Non-pigmented ciliary epithelial cell (primary cell): ENCODE measurements at regions not wholly inside any gene's neighbourhood (a gene's known extent, or its start where the extent isn't known, plus 50 kb on each side); places are given as distances from the start of the nearest gene placed in this dataset.

Source experiments
- DNase-seq: peaks from one replicate; pipeline ENCODE4 v3.0.0-alpha.2; 2010; ENCODE audit warnings: low read depth

DNA sequence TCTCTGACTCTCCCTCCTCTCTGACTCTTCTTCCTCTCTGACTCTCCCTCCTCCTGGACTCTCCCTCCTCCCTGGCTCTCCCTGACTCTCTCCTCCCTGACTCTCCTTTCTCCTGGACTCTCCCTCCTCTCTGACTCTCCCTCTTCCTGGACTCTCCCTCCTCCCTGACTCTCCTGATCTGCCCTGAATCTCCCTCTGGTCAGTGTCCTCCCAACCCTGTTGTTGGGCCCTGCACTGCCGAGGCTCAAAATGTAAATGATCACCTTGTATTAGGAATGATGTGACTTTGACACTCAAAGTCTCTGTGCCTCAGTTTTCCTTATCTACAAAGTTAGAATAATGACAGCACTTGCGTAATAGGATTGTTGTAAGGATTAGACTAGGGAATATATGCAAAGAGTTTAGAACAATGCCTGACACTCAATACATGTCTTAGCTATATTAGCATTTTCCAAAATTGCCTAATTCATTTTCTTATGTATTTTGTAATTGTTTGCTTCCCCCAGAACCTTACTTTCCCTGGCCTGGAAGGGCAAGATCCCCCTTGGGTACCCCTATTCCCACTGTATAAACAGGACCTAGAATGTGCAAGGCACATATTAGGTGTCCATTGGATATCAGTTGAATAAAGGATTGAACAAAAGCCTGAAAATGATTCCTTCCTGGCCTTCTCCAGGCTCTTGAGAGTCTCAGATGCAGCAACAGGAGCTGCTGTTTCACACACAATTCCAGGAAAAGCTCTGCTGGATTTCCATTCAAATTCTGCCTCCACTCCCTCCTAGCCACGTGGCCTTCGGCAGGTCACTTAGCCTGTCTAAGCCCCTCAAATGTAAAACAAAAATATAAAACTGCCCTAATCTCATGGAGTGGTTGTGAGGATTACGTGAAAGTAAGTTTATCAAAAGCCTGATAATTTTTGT, 170.1 kb downstream of the INHBB start:
- no peak for DNase-seq

DNA sequence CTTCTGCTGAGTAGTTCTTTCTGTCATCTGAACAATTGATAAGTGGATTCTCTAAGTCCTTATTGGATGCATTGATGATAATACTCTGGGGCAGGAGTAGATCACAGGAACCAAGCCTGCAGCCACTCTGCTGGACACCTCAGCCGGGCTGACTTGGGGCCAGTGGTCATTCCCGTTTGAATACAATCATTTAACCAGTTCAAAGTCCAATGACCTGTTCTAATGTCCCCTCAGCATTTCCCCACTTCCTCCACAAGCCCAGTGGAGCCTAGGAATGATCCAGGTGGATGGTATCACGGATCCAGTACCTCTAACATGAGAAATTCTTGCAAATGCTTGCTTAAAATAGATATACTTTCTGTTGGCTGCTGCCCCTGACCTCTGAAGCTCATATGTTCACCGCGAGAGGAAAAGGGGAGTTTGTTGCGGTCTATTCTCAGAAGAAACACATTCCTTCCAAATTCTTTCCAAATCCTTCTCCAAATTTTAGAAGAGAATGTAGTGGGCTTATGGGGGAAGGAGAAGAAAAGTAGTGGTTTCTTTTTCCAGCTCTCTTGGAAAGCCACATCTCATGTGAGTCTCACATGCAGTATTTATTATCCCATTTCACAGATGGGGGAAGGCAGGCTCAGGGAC, 170.9 kb downstream of the INHBB start:
- no peak for DNase-seq

DNA sequence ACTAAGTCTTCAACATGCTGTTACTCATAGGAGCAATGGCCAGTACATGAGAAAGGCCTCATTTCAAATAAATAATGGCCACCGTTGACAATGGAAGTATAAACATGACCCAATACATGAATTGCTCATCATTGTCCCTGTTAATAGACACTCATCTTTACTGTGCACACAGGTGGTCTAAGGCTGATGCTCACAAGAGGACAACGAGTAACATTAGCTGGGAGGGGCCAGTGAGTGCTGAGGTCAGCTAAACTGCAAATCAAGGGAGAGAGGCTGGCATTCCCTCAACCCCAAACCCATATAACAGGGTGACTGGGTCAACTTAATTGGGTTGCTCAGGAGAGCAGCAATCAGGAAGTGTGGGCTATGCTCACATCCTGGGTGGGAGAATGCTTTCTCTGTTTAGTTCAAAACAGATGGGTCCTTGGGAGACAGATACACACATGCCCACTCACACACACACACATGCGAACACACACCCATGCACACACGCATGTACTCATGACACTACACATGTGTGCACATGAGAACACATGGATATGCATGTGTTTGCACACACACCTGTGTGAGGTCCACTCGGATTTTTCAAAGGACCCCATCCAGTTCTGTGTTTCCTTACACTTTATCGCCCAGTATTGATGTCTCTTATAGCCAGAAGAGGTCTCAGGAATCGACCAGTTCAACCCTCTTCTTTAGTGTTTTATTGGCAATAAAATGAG, 172.0 kb downstream of the INHBB start:
- DNase-seq = no peak

DNA sequence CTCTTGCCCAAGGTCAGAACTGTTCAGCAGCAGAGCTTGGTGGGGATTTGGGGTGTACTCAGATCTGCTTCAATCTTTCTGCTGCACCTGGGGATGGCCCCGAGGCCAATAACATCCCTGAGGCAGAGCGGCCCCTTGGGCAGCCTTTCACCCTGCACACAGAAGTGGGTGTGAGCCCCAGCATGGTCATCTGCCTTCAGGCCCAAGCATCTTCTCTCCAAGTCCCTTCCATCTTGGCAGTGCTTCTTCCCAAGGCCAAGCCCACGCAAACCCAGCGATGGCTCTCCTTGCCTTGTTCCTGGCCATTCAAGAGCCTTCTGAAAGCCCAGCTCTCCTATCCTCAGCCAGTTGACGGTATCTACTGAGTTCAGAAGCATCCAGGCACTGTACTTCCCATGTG, 172.9 kb downstream of the INHBB start:
- DNase-seq = no peak

DNA sequence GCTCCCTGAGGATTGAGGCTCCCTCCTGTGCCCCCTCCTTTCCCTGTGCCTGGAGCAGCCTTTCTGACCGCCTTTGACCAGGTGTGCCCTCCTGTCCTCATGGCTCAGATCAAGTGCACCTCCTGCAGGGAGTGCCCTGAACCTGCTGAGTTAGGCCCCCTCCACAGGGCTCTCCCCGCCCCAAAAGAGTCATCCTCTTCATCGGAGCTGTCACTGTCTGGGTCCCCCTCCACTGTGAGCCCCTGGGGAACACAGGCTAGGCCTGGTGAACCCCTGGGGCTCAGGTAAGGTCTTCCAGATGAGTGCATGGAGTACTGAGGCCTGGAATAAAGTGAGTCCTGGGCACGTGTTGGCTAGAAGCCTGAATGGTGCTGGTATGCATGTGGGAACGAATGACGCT, 173.5 kb downstream of the INHBB start:
- DNase-seq = no peak

DNA sequence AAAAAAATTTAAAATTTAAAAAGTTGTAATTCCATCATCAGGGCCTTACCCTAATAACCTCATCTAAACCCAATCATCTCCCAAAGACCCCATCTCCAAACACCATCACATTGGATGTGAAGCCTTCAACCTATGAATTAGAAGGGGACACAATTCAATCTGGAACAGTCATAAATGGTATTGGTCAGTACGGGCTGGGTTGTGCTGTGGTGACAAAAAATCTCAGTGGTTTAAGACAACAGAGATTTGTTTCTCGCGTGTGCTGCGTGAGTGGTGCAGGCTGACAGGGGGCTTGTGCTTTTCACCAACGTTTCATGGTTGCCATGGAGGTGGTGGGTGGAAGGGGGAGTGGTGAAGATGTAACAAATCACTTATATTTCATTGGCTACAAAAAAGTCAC, 174.5 kb downstream of the INHBB start:
- DNase-seq = no peak

DNA sequence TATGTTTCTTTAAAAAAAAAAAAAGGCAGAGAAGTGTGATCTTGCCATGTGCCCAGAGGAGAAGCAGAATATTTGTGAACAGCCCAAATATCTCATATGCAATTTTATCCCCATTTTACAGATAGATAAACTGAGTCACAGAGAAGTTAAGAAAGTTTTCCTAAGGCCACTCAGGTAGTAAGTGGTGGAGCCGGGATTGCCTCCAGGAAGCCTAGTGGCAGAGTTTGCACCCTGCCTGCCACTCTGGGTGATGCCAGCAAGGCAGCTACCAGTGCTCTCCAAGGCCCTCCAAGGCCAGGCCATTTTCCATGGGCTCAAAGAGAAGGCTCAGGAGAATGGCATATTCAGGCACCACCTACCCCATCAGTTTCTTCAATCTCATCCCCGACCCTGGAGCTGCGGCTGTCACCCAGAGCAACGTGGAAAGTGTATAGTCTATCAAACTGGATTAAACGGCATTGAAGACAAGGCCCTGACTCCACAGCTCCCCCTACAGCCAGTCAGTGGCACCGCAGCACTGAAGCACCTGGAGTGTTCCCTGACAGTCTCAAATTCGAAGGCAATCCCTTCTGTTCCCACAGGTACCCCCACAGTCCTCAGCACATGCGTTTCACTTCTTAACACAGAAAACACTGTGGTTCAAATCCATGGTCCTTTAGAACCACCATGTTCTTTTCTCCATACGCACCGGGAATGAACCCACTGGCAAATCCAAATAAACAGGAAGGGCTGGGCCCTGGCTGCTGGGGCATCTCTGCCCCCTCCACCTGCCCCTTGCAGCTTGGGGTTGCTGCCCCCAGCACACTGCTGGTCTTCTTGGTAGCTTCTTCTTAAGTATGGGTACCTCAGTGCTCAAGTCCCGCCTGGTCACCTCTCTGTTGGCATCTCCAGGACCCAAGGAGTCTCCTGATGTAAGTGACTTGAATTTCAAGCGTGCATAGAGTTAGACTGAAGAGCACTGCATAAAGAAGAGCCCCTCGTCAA, 175.3 kb downstream of the INHBB start:
- DNase-seq = no peak

DNA sequence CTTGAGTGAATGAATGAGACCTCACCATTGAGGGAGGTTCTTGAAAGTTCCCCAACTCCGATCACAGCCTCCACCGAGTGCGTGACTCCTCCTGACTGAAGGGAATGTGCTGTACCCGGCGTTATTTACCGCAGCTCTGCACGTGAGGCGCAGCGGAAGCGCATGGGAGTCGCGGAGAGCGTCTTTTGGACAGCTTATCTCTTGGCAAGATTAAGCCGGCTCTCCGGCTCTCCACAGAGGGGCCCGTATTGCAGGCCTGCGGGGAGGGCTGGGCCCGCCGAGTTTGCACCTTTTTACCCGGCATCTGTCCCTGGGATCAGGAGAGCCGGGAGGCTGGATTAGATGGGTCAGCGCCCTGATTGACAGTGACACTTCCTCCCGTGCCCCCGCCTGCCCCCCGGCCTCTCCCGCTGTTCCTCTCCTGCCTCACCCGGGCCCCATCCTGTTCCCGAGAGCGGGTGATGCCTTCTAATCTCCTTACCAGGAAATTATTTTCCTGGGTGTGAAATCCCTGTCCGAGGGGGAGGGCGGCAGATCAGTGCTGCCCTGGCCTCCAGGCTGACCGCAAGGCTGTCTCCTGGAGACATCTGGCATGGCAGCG, 176.3 kb downstream of the INHBB start:
- no peak for DNase-seq

DNA sequence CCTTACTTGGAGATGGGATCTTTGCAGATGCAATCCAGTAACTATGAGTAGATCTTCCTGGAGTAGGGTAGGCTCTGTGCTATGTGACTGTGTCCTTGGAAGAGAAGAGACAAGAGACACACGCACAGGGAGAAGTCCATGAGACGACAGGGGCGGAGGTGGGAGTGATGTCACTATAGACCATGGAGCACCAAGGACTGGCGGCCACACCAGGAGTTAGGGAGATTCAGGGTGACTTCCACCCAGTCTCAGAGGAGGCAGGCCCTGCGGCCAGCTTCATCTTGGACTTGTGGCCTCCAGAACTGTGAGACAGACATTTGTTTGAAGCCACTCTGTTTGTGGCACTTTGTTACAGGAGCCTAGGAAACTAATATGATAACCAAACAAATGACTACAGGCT, 177.8 kb downstream of the INHBB start:
- no peak for DNase-seq

DNA sequence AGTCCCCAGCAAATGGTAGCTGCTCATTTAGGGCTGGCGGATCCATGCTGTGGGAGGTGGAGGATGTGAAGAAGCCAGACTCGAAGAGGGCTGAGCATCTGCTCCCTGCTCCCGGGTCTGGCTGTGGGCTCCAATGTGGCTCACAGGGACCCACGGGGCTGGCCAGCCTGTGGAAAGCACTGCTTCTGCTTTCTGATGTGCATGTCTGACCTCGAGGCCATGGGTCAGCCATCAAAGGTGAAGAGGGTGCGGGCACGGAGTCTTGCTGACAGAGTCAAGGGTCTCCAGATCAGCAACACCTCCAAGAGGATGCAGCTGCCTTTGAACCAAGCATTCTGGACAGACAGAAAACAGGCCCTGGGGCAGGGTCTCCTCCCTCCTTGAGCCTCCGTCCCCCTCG, 178.2 kb downstream of the INHBB start:
- DNase-seq = no peak

DNA sequence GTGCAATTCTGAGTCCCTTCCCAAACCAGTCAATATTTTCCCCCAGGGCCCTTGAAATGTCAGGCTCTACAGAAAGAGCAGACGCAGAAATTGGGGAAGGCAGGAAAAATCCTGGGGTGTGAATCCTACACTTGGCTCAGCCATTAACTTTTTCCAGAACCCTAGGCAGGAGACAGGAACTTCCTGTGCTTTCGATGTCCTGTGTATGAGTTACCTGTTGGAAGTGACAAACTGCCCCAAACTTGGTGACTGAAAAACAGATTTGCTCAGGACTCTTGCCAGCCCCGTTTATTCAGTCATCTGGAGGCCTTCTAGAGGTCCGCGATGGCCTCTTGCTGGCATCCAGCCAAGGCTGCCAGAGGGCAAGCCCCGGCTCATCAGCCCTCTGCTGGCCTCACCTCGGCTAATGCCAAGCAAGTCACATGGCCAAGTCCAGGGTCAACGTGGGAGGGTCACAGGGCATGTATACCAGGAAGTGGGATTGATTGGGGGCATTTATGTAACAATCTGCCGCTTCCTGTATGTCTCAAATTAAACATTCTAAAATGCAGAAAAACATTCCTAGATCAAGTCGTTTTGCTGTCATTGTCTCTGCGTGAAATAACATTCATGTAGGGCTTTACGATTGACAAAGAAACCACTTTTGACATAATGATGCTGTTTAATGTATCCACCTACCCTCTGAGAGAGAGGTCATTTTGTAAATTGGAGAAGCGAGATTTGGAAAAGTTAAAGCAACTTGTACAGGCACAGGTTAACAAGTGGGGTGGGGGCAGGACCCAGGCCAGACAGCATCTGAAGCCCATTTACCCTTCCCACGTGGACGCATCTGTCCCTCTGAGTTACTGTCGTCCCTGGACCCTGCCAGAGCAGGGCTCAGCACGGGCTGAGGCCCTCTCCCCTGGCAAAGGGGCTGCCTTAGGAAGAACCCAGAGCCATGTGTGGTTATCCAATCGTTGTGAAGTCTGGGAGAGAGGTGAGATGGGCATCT, 179.4 kb downstream of the INHBB start:
- no peak for DNase-seq

DNA sequence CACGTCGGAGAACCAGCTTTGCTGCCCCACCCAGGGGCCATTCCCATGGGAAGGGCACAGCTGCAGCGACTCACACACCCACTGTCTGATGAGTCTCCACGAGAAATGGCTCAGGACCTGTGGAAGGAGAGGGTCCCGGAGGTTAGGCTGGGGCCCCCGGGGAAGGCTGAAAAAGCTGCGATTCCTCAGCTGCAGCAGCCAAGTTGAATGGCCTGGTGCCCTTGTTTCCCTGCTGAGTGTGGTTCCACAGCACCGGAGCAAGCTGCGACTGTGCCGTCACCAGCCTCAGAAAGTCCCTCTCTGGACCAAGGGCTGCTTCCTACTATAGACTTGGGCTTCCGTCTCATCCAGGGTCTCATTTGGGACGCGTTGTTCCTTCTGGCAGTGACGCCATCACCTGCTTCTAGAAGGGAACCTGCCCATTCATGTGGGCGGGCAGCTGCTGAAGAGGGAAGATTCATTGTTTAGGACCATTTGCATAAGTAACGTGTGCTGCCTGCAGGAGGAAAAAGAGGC, 180.2 kb downstream of the INHBB start:
- DNase-seq = no peak

DNA sequence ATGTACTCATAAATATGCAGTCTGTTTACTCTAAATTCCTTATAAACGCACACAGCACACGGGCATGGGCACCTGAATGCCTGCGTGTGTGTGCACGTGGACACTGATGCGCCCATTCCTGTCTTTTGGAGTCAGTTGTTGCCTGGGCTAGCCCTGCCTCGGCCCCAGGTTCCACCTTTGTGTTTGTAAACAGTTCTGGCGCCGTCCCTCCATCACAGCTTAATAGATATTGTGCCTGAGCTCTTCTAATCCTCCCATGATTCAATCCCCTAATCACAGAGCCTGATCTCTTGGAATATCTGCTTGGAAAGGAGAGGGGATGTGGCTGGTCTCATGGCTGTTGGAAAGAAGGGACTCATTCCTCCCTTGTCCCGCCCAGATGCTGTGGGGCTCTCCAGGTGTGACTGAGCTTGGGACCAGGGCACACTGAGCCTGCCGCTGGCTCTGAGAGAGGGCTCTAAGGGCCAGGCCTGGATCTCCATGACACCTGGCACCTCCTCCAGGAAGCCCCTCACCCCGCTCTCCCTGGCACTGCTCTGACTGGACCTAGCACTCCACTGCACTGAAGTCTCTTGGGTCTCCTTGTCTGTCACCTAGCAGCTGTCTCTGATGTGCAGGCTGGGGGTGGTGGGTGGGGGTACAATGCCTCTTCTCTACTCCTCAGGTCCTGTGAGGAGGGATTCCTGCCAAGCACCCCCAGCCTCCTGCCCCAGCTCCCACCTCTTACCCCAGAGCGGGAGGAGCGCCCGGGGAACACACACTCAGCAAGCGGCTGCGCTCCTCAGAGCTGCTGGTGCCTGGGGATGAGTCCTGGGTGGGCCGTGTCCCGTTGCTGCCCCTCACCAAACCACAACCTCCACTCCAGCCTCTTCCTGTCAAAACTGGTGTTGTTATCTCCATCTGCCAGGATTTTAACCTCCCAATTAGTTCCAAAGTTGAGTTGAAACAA, 181.3 kb downstream of the INHBB start:
- no peak for DNase-seq

DNA sequence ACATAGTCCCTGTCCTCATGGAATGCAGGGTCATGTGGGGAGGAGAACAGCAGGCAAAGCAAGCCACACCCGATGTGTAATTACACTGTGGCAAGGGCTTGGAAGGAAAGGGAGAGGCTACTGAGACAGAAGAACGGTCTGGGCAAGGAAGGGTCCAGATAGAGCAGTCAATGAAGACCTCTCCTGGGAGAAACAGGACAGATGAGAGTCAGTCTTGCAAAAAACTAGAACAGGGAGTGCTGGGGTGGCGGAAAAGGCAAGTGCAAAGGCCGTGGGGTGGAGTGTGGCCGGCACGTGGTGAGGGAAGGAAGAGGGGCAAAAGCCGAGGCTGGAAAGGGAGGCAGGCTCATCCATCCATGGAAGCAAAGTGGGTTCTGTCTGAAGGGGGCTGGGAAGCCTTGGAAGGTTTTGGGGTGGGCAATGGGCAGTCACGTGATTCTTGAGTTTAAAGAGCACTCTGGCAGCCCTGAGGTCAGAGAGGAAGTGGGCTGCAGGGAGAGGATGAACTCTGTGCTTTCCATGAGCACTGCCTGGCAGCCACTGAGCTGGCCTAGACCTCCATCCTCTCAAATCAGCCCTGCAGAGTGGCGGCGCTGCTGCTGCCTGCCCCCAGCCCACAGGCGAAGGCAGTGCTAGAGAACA, 182.2 kb downstream of the INHBB start:
- DNase-seq = no peak

DNA sequence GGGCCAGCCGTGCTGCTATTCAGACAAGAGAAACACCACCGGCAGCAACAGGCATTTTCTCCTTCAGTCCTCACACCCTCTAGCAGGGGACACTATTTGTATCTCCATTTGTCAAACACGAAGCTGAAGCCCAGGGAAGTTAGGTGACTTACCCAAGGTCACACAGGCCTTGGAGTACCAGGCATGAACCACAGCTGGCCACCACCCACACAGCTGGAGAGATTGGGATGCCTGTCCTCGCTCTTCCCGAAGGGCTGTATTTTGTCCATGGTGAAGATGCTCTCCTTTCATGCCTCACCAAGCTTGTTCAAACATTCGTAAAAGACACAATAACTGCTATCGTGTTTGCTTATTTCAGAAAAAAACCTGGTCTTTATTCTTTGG, 182.7 kb downstream of the INHBB start:
- DNase-seq = no peak

DNA sequence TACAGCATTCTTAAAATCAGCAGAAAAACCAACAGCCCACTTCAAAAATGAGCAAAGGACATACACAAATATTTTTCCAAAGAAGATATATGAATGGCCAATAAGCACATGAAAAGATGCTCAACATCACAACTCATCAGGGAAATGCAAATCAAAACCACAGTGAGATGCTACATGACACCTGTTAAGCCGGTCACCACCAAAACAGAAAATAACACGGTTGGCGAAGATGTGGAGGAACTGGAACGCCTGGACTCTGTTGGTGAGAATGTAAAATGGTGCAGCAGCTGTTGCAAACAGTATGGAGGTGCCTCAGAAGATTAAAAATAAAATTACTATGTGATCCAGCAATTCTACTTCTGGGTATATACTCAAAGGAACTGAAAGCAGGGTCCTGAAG, 184.8 kb downstream of the INHBB start:
- no peak for DNase-seq

DNA sequence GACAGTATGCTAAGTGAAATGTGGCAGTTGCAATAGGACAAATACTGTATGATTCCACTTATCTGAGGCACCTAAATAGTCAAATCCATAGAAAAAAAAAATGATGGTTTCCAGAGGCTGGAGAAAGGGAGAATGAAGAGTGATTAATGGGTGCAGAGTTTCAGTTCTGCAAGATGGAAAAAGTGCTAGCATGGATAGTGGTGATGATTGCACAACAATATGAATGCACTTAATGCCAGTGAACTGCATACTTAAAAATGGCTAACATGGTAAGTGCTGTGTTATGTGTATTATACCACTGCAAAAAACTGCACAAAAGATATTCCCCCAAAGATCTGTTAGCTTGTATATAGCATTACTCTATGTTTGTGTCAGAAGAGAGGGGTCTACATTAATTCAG, 185.4 kb downstream of the INHBB start:
- no peak for DNase-seq
